H1 (cell line): ENCODE measurements at regions not wholly inside any gene's neighbourhood (a gene's known extent, or its start where the extent isn't known, plus 50 kb on each side); places are given as distances from the start of the nearest gene placed in this dataset.

Source experiments
- CHD1 ChIP-seq: IDR thresholded peaks from 2 replicates; pipeline ENCODE4 v1.6.1; 2012; ENCODE audit warnings: low read depth, low read length, improper control_type of control experiment
- CTCF ChIP-seq, 3 experiments: IDR thresholded peaks; 1 replicate in 2 of 3; 2 replicates in 1 of 3; pipeline versions ENCODE4 v1.5.1 to v1.6.1; 2011; ENCODE audit warnings: low read length in 3 of 3, mild to moderate bottlenecking in 3 of 3, inconsistent platforms in 2 of 3, low read depth in 1 of 3, moderate library complexity in 1 of 3; ENCODE audit not compliant: insufficient read depth in 1 of 3; ENCODE audit errors: control extremely low read depth in 1 of 3
- GTF2F1 ChIP-seq: IDR thresholded peaks from 2 replicates; pipeline ENCODE4 v1.6.1; 2012; ENCODE audit warnings: low read depth, low read length, improper control_type of control experiment, borderline replicate concordance
- JUND ChIP-seq: IDR thresholded peaks from 2 replicates; pipeline ENCODE4 v1.6.1; 2011; ENCODE audit warnings: mild to moderate bottlenecking, improper control_type of control experiment, low read length
- SAP30 ChIP-seq: fragments of 300-600 bp; sonication (generic); IDR thresholded peaks from 2 replicates; pipeline ENCODE4 v1.7.1; 2012; ENCODE audit warnings: low read length, moderate library complexity, mild to moderate bottlenecking, inconsistent platforms; ENCODE audit not compliant: insufficient read depth, insufficient replicate concordance
- ZNF274 ChIP-seq: IDR thresholded peaks from 2 replicates; pipeline ENCODE4 v1.7.0; 2012; ENCODE audit warnings: low read length, borderline replicate concordance; ENCODE audit errors: extremely low read depth

- TF ChIP-seq CTCF (IDR thresholded peaks at IDR 0.05; ENCODE audit: control extremely low read depth in 1 of 3, insufficient read depth in 1 of 3, low read depth in 1 of 3, low read length in 3 of 3): no peak
- TF ChIP-seq CHD1: no peak
- no peak for TF ChIP-seq JUND
- TF ChIP-seq ZNF274: no peak
- no peak for TF ChIP-seq GTF2F1
- no peak for TF ChIP-seq SAP30
Observed at GRCh38 chrX:38974542-38974941, 173.3 kb downstream of the MID1IP1 start (continued).
